ENCODE measurements at regions not wholly inside any gene's neighbourhood (a gene's known extent, or its start where the extent isn't known, plus 50 kb on each side); places are given as distances from the start of the nearest gene placed in this dataset.

DNA sequence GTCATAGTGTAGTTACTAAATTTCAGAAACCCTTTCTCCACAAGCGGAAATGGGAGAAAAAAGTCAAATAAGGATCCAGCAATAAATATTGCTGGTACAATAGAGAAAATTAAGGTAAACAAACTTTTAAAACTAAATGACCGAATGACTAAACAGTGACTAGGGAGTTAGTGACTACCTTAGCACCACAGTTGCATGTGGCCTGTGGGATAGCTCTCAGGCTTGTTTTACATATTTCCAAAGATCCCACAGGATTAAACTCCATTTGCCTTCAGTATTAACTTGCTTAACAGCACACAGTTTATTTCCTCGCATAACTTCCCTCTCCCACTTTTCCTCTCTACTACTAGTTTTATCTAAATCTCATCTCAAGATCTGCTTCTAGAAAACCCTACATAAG is 824.3 kb upstream of the KLHL1 start:
- no peak for DNase-seq
- no peak overlapping the region for H3K27ac ChIP-seq
- no peak for ATAC-seq
- H3K4me1 ChIP-seq = no peaks in the 10 kb centered on the region
- TF ChIP-seq, protein P1, sequence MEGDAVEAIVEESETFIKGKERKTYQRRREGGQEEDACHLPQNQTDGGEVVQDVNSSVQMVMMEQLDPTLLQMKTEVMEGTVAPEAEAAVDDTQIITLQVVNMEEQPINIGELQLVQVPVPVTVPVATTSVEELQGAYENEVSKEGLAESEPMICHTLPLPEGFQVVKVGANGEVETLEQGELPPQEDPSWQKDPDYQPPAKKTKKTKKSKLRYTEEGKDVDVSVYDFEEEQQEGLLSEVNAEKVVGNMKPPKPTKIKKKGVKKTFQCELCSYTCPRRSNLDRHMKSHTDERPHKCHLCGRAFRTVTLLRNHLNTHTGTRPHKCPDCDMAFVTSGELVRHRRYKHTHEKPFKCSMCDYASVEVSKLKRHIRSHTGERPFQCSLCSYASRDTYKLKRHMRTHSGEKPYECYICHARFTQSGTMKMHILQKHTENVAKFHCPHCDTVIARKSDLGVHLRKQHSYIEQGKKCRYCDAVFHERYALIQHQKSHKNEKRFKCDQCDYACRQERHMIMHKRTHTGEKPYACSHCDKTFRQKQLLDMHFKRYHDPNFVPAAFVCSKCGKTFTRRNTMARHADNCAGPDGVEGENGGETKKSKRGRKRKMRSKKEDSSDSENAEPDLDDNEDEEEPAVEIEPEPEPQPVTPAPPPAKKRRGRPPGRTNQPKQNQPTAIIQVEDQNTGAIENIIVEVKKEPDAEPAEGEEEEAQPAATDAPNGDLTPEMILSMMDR (IDR thresholded peaks at IDR 0.05) = no peak
- H3K9me3 ChIP-seq = no peaks in the 10 kb centered on the region
- no peaks in the 10 kb centered on the region for H3K27me3 ChIP-seq
- no peak overlapping the region for H3K4me3 ChIP-seq
- H3K36me3 ChIP-seq = no peaks in the 10 kb centered on the region
- intact Hi-C loops (cut with DNase I) = no loop called here

DNA sequence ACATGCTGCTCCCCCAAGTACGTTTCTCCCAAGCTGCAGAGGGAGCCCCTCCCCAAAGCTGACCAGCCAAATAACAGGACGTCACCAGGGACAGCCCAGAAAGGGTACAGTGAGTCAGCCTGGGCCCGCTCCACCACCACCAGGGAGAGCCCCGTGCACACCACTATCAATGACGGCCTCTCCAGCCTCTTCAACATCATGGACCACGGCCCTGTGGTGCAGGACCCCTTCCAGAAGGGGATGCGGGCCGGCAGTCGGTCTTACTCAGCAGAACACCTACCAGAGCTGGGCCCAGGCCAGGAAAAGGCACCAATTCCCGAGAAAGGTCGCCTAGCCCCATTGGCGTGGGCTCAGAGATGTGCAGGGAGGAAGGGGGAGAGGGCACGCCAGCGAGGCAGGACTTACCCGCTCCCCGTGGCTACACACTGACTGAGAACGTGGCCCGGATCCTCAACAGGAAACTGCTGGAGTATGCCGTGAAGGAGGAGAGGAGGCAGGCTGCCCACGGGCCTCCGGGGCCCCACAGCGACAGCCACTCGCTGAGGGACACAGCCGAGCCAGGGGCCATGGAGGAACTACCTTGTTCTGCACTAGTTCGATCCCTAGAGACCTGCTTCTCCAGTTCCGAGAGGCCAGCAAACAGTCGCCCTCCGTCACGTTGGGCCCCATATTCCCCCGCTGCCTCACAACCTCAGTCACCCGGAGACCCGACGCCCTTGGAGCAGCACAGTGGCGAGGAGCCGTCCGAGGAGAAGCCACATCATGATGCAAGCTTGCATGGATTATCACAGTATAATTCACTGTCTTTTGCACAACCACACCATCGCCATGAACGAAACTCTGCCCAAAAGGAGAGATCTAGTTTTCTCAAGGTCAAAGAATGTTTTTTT is 815.9 kb upstream of the KLHL1 start:
- peak; percentile 39 for ATAC-seq
- Histone ChIP-seq H3K36me3 (no peaks in the 10 kb centered on the region), H3K27me3 (no peaks in the 10 kb centered on the region), H3K27ac (no peak overlapping the region), H3K4me1 (no peaks in the 10 kb centered on the region), H3K9me3 (no peaks in the 10 kb centered on the region), H3K4me3 (no peak overlapping the region)
- intact Hi-C loops (cut with DNase I) = no loop called here
- peak; percentile 51 for DNase-seq
- TF ChIP-seq, protein P1 (IDR thresholded peaks at IDR 0.05) = no peak

DNA sequence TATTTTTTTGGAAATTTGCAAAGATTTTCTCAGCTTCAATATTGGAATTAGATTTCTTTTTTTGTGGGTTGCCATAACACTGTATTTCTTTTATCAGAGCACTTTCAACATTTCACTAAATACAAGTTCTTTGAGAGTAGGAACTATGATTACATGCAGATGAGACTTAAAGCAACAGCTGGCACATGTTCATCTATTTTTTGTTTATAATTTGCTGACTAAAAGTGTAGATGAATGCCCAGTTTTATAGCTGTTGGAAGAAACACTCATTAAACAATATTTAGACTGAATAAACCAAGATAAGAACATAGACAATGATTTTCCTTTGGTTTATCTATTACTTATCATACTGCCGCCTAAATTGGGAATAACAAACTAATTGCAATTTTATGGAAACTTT is 803.0 kb upstream of the KLHL1 start:
- TF ChIP-seq, protein P1 (IDR thresholded peaks at IDR 0.05) = no peak

DNA sequence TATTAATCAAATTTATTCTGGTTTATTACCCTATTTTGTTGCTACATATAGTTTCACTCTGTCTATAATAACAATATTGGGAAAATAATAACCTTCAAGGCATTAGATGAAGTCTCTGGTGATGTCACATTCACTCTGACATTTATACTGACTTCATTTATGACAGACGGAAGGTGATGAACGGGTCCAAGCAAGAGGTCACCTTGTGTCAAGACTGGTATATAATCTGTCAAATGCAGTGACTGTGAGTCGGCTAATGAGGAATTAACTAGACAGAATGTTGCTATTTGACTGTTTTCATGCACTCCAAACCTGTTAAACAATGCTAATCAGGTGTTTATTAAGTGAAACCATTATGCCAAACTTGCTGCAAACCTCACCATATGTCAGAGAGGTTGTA is 800.5 kb upstream of the KLHL1 start:
- Histone ChIP-seq H3K36me3 (no peaks in the 10 kb centered on the region), H3K27me3 (no peaks in the 10 kb centered on the region), H3K27ac (no peak overlapping the region), H3K4me1 (no peaks in the 10 kb centered on the region), H3K9me3 (no peaks in the 10 kb centered on the region), H3K4me3 (no peak overlapping the region)
- DNase-seq (no peak), ATAC-seq (no peak)
- intact Hi-C loops (cut with DNase I) = no loop called here
- TF ChIP-seq, protein P1 (IDR thresholded peaks at IDR 0.05) = no peak

More for the DNA sequence above, 803.0 kb upstream of the KLHL1 start:
- intact Hi-C loops (cut with DNase I) = no loop called here
- Histone ChIP-seq H3K4me1 (no peaks in the 10 kb centered on the region), H3K36me3 (no peaks in the 10 kb centered on the region), H3K9me3 (no peaks in the 10 kb centered on the region), H3K27me3 (no peaks in the 10 kb centered on the region), H3K4me3 (no peak overlapping the region), H3K27ac (no peak overlapping the region)
- DNase-seq (no peak), ATAC-seq (no peak)

DNA sequence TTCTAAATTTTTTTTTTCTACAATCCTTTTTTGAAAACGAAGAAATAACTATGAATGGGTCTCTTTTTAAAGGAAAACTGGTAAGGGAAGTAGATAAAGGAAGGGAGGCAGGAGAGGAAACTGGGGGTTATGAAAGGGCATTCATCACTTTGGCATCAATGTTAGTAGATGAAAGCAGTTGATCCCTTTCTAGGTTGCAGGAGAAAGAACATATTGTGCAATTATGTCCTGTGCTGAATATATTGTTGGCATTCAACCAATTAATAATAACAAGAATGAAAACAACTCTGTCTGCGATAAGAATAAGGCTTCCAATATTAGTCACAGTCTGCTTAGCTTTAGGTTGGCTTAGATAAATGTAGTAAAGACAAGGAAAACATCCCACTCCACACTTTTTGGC is 796.8 kb upstream of the KLHL1 start:
- intact Hi-C loops (cut with DNase I) = no loop called here
- Histone ChIP-seq H3K27me3 (no peaks in the 10 kb centered on the region), H3K9me3 (no peaks in the 10 kb centered on the region), H3K4me1 (no peaks in the 10 kb centered on the region), H3K36me3 (no peaks in the 10 kb centered on the region), H3K27ac (no peak overlapping the region), H3K4me3 (no peak overlapping the region)
- TF ChIP-seq, protein P1 (IDR thresholded peaks at IDR 0.05) = no peak
- ATAC-seq (no peak), DNase-seq (no peak)

Measured in upper lobe of right lung (tissue), 1 donor.